Stimulated activated CD4-positive, alpha-beta T cell treated with anti-CD3 and anti-CD28 coated beads, Interleukin-2, amount 100 ng/mL, for 48 hours (primary cell): ENCODE measurements at regions not wholly inside any gene's neighbourhood (a gene's known extent, or its start where the extent isn't known, plus 50 kb on each side); places are given as distances from the start of the nearest gene placed in this dataset.

Experiments
- DNase-seq, 2 donors: peaks; one replicate each; pipeline ENCODE4 v3.0.0-alpha.2; 2020

DNA sequence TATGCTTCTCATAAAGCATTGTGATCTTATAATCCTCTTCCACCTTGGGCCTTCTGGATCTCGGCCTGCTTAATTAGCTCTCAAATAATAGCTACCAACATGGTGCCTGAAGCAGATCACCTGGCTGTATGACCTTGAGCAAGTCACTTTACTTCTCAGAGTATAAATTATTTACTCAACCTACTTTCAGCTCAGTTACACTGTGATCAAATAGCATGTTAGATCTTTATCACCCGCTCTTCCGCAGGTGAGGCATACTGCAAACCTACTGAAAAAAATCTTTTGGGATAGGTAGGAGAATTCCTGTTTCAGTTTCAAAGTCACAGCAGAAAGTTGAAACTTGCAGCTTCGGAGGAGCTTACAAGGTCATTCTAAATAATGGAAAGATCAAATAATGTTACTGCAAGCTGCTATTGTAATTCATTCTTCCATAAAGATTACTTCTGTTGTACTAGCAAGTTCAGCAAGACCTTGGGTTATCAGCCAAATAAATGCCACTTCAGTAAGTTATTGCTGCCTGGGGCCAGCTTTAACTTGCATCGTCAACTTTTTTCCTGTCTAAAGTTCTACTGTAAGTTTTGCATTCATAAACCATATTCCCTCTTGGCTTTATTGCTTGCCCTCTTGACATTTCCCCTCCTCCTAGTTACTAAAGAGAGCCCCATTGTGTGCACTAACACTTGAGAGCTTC, 268.4 kb upstream of the ATP11B start:
- no peak for DNase-seq

DNA sequence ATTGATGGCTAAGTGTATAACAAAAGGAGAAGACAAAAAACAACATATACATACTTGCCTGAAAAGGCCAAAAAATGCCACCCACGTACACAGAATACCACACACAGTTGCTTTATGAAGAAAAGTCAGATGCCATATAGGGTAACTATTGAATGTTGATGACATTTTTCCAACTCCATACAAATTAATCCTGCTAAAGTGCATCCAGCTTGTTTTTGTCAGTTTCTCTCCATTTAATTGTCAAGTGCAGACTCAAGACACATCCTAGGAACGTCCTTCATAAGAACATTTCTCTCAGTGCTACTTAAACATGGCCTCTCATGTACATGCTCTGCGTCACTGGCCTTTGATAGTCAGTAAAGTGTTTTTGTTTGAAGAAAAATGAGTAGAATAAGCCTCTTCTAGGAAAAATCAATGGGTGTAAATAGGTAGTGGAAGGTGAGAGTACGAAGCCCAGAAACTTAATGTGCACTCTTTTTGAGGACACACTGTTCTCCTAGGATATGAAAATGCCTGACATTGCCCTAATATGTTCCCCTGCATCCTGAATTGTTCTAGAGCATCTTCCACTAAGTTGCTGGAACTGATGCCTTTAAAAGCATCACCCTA, 267.4 kb upstream of the ATP11B start:
- no peak for DNase-seq

DNA sequence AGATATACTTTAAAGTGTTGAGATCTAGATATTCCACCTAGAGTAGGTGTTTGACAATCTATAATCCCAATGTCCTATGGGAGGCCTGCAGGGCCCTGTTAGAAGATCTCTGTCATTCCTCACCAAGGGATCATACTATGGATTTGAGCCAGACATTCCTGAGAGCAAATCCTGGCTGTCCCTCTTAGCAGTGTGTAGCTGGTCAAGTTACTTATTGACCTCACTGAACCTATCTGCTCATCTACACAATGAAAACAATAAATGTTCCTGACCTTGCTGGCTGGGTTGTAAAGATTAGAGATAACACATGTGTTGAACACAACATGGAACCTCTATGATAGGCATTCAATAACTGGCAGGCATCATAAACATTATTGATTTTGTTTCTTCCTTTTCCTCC, 265.6 kb upstream of the ATP11B start:
- DNase-seq = no peak

DNA sequence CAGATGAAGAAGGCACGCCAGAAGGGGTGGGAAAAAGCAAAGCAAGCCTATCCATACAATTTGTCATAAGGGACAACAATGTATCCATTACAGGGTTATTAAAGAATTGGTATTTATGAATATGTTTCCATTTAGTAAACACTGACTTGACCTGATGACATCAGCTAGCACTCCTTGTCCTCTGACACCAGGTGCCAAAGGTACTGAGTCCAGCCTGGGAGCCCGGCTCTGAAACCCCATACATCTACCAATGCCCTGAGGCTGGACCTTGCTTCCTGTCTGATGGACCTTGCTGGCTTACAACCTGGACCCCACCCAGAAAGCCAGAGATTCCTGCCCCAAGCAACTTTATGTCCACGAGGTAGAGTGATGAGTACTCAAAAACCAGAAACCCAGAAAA, 263.0 kb upstream of the ATP11B start:
- DNase-seq = no peak

DNA sequence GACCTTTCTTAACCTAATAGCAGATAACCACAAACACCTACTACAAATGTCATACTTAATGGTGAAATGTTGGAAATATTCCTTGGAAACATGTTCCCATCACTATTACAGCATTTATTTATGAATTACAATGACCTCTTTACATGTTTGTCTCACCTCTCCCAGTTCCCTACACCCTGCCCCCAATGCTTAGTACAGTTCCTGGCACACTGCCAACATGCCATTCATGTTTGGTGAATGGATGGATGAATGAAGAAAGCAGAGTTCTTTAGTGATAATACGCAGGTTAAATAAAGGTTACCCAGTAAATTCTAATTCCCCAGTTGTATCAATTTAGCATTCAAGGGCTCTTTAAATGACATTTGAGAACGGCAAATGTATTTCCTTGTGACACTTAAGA, 259.9 kb upstream of the ATP11B start:
- DNase-seq = no peak

DNA sequence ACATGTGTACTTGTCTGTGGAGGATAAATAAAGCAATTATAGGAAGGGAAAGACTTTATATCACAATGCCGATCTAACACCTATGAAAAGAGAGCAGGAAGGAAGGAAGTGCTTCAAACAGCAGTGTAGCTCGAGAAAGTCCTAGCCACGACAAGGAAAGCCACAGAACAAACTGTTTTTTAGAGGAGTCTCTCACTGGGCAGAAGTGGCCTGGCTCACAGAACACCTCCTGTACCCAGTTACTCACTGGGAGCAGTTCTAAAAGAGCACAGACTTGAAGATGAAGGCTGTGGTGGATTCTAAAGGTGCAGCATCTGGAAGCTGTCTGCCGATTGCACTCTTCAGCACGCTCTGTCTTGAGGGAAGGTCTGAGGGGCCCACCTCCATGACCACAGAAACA, 248.8 kb upstream of the ATP11B start:
- DNase-seq = no peak

DNA sequence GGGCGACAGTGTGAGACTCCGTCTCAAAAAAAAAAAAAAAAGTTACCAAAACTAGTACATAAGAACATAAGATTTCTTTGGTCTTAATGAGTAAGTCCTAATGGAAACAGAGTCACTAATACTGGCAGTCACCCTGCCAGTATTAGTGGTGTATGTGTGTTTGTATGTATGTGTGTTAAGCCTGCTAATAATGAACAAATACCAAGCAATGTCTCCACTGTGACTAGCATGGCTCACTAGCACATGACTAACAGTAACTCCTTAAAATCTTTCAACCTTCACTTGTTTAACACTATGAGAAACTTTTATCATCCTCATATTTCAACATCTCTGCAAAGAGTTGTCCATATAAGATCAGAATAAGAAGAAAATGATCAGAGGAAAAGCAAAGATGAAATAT, 231.0 kb upstream of the ATP11B start:
- no peak for DNase-seq

DNA sequence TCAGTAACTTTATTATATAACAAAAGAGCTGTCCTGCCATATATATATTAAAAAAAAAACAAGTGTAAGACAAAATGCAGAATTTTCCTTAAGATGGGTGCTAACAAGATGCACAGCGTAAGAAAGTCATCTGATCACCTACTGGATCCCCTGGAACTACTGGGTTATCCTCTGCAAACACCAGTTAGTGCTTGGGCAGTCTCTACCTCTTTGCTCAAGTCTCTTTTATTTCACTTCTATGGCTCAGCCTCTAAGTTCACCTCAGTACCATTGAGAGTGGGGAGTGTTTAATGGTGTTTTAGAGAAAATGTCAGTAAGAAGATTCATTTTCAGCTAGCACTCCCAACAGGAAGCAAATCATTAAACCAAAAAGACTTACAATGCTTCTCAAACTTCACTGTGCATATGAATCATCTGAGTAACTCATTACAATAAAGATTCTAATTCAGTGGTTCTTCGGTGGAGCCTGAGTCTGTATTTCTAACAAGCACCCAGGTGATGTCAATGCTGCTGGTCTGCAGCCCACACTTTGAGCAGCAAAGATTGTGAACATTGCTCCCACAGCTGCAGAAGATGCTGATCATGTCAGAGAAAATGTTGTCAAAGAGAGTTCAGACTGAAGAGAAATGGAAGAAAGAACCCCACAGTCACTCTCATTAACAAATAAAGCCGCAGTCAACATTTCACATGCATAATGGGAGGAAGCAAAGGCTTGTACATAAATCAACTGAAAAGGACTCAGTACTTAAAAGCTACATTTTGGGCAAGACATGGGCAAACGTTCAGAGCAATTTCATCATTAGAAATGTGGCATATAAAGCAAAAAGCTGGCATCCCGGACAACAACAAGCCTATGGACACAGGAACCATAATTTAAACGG, 227.1 kb upstream of the ATP11B start:
- no peak for DNase-seq

DNA sequence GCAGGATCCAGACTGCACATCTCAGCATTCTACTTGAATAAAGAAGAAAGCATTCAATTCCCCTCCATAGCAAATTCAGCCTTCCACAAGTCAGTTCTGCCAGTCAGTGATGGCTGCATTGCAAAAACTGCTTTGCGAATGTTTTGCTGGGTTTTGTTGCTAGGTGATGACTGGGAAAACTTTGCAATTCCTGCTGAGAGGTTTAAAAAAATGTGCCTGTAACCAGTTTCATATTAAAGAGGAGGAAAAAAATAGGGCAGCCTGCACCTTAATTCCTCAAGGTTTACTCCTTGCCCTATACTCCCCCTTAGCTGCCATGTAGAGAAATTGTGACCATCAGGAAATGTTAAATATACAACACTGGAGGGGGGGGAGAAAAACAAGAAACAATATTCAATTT, 225.6 kb upstream of the ATP11B start:
- DNase-seq = no peak

DNA sequence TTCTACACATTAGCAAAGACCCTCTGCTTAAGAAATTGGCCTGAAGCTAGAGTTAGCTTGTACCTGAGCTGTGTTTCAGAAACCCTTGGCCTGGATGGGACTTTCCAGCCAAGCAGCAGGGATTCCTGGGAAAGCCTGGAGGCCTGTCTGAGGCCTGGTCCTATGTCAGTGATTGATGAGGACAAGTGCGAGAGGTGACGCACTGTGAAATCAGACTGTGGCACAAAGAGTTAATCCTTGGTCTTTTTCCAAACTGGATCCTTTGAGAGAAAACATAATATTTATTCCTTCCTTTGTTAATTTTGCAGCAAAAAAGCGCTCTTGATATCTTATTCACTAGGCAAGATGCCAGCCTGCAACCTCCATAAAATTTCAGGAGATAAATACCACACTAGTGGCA, 225.0 kb upstream of the ATP11B start:
- DNase-seq = no peak

DNA sequence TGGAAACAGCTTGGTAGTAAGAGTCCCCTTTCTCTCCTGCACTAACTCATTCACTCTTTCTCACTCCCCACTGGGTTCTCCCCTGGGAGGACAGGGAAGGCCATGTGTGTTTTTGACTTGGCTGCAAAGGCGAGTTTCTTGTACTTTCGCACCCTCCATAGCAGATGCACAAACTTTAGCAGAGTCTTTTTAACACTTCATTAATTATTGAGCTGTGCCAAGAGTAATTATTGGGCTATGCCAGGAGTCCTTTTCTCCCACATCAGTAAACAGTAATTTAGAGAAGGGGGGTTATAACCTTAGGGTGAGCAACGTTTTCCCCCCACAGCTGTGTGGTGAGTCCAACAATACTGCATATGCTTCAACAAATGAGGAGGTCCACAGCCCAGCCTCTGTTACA, 224.4 kb upstream of the ATP11B start:
- DNase-seq = no peak

DNA sequence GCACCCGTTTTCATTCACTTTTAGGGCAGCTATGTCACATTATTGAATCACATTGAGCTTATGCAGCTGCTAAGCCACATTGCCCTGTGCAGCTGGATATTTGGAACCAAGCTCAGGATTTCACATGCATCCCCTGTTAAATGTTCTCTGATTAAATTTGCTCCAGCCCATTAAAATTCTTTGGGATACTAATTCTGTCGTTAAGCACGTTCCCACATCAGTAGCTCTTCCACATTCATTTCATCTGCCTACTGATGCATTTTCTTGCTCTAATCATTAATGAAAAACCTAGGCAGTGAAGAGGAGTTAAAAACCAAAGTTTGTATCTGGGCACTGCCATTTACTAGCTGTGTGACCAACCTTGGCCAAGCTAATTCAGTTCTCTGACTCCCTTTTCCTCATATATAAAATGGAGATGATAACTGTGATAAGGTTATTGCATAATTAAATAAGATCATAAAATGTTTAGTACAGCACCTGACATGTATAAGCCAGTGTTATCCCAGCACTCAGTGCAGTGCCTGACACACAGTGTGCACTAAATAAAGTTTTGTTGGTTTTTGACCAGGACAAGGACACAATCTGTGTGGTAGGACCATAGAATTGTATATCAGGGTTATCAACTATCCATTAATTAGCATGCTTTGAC, 222.2 kb upstream of the ATP11B start:
- no peak for DNase-seq

DNA sequence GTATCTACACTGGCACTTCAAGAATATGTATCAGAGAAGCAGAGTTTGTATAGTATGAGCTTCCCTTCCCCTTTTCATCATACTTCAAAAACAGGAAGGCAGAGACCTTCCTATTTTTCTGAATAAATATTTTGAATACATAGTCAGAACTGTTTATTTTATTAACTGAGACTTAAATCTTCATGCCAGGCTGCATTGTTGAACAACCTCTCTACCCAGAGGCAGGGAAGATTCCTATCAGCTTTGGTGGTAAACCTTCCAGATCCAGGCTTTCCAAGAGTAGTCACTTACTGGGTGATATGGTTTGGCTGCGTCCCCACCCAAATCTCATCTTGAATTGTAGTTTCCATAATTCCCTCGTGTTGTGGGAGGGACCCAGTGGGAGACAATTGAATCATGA, 217.4 kb upstream of the ATP11B start:
- no peak for DNase-seq

DNA sequence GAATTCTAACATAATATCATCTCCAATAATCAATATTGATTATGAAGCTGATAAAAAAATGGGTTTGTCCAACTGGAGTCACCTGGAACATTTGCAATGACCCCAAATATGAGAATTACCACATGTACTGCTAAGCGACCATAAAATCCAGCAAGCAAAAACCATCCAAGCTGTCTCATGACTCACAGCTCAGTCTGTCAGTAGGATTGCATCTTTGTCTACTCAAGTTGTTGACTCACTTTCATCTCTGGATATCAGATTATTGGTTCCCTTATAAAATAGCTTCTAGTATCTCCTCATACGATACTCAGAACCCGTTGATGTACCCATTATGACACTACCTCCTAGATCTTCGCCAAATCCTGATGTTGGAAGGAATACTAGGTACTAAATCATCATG, 209.8 kb upstream of the ATP11B start:
- no peak for DNase-seq

DNA sequence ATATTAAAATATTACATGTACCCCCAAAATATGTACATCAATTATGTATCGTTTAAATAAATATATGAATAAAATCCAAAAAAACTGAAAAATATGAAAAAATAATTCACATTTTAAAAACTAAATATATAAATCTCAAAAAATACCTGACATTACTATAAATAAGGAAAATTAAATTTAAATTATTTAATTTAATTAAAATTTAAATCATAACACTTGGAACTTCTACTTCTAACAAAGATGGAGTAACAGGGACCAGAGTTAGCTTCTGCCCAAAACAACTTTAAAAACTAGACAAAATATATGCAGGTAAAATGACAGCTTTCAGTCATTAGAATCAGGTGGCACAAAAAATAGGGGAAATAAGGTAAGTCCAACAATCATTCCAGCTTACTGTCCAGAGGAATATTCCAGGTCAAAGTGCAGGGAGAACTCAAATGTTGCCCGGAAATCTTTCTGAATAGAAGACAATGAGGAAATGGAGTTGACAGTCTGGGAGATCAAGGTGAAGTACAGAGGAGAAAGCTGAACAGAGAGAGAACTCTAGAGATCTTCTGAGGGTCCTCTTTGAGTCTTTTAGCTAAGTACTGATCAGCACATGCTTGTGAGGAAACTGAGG, 207.7 kb upstream of the ATP11B start:
- no peak for DNase-seq

DNA sequence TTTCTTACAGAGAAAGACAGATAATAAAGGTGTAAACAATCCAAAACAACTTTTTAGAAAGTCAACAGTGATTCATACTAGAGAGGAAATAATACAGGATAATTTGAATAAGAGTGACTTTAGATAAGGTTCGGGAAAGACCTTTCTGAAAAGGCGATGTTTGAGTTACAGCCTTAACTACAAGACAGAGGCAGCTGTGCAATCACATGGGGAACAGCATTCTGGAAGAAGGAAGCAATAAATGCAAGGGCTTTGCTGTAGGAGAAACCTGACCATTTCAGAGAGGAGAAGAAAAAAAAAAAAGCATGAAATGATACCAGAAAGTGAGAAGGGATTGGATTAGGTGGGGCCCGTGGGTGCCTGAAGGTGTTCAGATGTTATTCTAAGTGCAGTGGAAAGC, 200.6 kb upstream of the ATP11B start:
- DNase-seq = no peak

DNA sequence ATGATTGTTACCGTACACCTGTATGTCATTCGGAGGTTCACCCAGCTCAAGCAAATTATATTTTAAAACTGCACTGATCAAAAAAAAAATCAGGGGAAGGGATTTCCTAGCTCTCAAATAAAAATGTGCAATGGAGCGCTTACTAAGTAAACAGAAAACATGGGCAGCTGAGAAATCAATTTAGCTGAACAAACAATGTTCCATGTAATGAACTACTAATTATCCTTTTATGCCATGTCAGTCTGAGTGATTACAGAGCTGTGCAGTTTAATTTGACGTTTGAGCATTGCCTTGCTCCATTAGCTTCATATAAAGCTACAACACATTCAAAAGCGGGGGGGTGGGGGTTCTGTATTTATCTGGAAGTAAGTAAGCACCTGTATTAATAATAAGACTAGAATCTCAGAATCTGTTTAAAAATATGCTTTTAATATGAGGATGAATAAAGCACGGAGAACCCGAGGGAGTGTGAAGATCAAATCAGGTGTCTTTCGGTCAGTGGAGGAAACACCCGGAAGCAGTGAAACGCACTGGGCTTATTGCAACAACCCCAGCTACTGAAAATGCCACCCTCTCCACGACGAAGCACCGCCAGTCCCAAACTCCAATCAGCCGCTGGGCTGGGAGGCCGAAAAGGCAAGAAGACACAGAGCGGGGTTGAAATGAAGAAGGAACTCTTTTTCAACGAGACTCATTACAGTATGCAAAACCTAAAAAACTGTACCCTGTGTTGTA, 196.5 kb upstream of the ATP11B start:
- DNase-seq = no peak

DNA sequence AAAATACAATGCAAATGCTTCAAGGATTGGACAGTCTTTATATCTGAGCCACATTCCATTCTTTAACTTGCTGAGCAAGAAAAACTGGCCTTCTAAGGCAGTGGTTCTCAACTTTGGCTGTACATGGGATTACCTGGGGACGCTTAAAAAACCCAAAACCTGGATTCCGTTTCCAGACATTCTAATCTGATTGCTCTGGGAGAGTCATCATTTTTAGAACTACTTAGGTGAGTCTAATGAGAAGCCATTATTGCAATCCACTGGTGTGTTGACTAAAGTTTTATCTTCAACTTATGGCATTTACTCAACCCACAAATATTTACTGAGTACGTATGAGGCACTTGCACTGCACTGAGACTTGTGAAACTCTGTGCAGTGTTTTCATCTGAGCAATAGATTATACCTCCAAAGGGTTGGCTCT, 195.7 kb upstream of the ATP11B start:
- no peak for DNase-seq

DNA sequence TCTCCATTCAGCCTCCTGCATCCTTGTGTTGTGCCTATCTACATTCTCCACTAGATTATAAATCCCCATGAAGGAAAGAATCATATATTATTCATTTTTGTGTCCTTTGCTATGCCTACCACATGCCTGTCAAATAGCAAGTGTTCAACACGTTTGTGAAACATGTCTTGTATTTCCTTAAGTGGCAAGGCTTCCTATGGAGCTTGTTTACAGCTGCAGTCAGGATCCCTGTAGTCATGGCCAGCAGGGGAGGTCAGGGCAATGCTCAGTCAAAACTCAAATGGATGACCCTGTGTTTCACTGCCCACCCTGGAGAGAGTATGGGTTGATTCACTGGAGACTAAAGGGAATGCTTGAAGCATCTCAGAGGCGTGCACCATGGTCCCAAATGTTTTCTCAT, 191.7 kb upstream of the ATP11B start:
- DNase-seq = no peak

DNA sequence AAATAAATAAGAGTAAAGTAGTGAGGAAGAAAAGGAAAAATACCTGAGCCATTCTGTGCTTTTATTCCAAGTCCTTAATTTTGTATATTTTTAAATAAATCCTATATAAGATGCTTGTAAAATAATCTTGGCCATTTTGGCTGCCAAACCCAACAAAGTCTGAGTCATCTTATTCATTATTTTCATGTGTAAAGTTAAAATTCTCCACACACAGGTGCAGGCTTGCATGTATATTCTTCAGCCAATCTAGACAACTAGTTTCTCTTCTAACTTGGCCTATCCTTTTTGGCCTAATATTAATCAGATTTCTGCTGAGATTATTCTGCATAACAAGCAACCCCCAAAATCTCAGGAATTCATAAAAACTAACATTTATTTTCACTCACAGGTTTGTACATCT, 189.8 kb upstream of the ATP11B start:
- no peak for DNase-seq

DNA sequence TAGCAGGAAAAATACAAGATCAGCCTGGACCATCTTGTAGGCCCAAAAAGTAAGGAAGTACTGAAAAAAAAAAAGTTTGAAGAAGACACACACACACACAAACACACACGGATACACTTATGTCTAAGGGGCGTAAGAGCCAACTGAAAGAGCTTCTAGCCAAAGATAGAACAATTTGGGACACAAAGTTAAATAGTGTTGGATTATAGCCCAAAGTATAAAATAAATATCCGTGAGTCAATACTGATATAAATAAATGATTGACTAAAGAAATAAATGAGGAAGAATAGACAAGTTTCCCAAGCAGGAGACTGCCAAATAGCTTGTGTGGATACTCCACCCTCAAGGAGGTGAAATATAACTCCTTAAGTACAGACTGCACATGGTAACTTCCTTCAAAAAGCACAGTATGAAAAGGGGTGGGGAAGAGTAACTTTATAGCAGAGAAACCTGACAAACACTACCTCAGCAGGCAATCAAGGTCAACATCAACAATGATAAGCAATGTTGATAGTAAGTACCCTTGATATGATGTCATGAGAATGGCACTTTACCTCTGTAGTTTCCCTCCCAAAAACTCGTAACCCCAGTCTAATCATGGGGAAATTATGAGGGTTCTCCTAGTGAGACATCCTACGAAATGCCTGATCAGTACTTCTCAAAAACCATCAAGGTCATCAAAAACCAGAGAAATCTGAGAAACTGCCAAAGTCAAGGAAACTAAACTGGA, 187.3 kb upstream of the ATP11B start:
- DNase-seq = no peak
